ENCODE measurements at regions not wholly inside any gene's neighbourhood (a gene's known extent, or its start where the extent isn't known, plus 50 kb on each side); places are given as distances from the start of the nearest gene placed in this dataset.

DNA sequence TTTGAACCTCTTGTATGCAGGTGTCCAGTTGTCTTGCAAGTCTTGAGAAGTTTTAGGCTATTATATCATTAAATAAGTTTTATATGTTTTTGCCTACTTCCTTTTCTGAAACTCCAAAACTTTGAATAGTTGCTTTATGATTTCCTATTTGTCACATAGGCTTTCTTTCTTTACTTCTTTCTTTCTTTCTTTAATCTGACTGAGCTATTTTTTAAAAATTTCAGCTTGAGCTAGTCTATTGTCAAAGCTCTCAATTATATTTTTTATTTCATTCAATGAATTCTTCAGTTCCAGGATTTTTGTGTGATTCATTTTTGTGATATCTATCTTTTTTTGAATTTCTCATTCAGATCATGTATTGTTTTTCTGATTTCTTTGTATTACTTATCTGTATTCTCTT lies 102.1 kb upstream of the TMEM178A start:
- no TSS peak for BruUV-seq (replicated peaks)
- Histone ChIP-seq H2AFZ (ENCODE audit: low read length) (no peak overlapping the region), H3K36me3 (ENCODE audit: insufficient read depth, low read length) (no peaks in the 10 kb centered on the region), H3K4me2 (ENCODE audit: low read length) (no peak overlapping the region), H3K79me2 (ENCODE audit: insufficient read depth, low read depth, low read length) (no peaks in the 10 kb centered on the region), H3K4me1 (ENCODE audit: insufficient read depth, low read length, poor library complexity, severe bottlenecking) (no peaks in the 10 kb centered on the region), H3K27ac (ENCODE audit: low read depth, low read length, poor library complexity, severe bottlenecking) (no peak overlapping the region), H4K20me1 (ENCODE audit: insufficient read depth, low read length) (no peaks in the 10 kb centered on the region), H3K4me3 (ENCODE audit: low read depth, low read length, poor library complexity, severe bottlenecking) (no peak overlapping the region), H3K9me3 (ENCODE audit: low read length) (no peaks in the 10 kb centered on the region; the same call in 1 of the 2 replicates), H3K9me2 (ENCODE audit: insufficient read depth, low read length) (no peaks in the 10 kb centered on the region)
- no peak for TF ChIP-seq EZH2phosphoT487 (IDR thresholded peaks at IDR 0.05; ENCODE audit: borderline replicate concordance, low read depth, low read length)
- TF ChIP-seq, protein P1, sequence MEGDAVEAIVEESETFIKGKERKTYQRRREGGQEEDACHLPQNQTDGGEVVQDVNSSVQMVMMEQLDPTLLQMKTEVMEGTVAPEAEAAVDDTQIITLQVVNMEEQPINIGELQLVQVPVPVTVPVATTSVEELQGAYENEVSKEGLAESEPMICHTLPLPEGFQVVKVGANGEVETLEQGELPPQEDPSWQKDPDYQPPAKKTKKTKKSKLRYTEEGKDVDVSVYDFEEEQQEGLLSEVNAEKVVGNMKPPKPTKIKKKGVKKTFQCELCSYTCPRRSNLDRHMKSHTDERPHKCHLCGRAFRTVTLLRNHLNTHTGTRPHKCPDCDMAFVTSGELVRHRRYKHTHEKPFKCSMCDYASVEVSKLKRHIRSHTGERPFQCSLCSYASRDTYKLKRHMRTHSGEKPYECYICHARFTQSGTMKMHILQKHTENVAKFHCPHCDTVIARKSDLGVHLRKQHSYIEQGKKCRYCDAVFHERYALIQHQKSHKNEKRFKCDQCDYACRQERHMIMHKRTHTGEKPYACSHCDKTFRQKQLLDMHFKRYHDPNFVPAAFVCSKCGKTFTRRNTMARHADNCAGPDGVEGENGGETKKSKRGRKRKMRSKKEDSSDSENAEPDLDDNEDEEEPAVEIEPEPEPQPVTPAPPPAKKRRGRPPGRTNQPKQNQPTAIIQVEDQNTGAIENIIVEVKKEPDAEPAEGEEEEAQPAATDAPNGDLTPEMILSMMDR (conservative IDR thresholded peaks at IDR 0.05; ENCODE audit: low read length), result no peak
- CTCF ChIA-PET (ENCODE audit: unreplicated experiment), result no interaction called here
- DNase-seq (ENCODE audit: low spot score), result peak; percentile 7
- POLR2A ChIA-PET, result interaction anchor here (0.7 kb wide), 1 partner anchor 150 kb away, joined by 3 read pairs; no protein-coding TSS in a partner anchor
- intact Hi-C loops (cut with micrococcal nuclease; ENCODE audit: unreplicated experiment), result no loop called here

GRCh38 chr2:39567507-39567906 lies 98.2 kb upstream of the TMEM178A start:
- Histone ChIP-seq H3K4me3 (ENCODE audit: low read depth, low read length, poor library complexity, severe bottlenecking) (no peak overlapping the region), H3K36me3 (ENCODE audit: insufficient read depth, low read length) (no peaks in the 10 kb centered on the region), H3K27ac (ENCODE audit: low read depth, low read length, poor library complexity, severe bottlenecking) (no peak overlapping the region), H3K79me2 (ENCODE audit: insufficient read depth, low read depth, low read length) (no peaks in the 10 kb centered on the region), H3K9me3 (ENCODE audit: low read length) (no peaks in the 10 kb centered on the region; the same call in 1 of the 2 replicates), H3K4me2 (ENCODE audit: low read length) (no peak overlapping the region), H3K9me2 (ENCODE audit: insufficient read depth, low read length) (no peaks in the 10 kb centered on the region; the same call in 1 of the 2 replicates), H2AFZ (ENCODE audit: low read length) (no peak overlapping the region), H3K4me1 (ENCODE audit: insufficient read depth, low read length, poor library complexity, severe bottlenecking) (no peaks in the 10 kb centered on the region), H4K20me1 (ENCODE audit: insufficient read depth, low read length) (no peaks in the 10 kb centered on the region)
- DNase-seq (ENCODE audit: low spot score), result no peak
- BruUV-seq (replicated peaks), result no TSS peak
- TF ChIP-seq, protein P1 (conservative IDR thresholded peaks at IDR 0.05; ENCODE audit: low read length), result no peak
- TF ChIP-seq EZH2phosphoT487 (IDR thresholded peaks at IDR 0.05; ENCODE audit: borderline replicate concordance, low read depth, low read length), result no peak
- ChIA-PET POLR2A (interaction anchor here (0.5 kb wide), 2 partner anchors 14 to 196 kb away, joined by 3 to 8 read pairs; no protein-coding TSS in a partner anchor), CTCF (ENCODE audit: unreplicated experiment) (no interaction called here)
- intact Hi-C loops (cut with micrococcal nuclease; ENCODE audit: unreplicated experiment), result no loop called here

DNA sequence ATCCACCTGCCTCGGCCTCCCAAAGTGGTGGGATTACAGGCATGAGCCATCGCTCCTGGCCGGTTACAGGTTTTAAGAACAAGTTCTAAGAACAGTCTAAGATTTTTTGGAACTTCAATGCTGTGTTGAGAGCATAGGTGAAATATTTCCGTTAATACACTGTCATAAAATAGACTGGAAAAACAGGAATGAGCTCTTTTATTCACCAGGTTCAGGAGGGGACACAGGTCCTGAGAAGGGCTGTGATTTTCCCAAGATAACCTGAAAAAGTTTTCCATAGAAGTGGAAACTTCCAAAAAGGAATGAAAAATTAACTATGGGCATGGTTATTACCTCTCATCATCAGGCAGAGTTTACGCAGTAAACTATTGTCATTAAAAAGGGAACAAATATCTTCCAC lies 97.6 kb upstream of the TMEM178A start:
- Histone ChIP-seq H4K20me1 (ENCODE audit: insufficient read depth, low read length) (no peaks in the 10 kb centered on the region), H3K4me3 (ENCODE audit: low read depth, low read length, poor library complexity, severe bottlenecking) (no peak overlapping the region), H3K9me2 (ENCODE audit: insufficient read depth, low read length) (no peaks in the 10 kb centered on the region; the same call in 1 of the 2 replicates), H3K4me2 (ENCODE audit: low read length) (no peak overlapping the region), H3K79me2 (ENCODE audit: insufficient read depth, low read depth, low read length) (no peaks in the 10 kb centered on the region), H3K27ac (ENCODE audit: low read depth, low read length, poor library complexity, severe bottlenecking) (no peak overlapping the region), H3K9me3 (ENCODE audit: low read length) (no peaks in the 10 kb centered on the region; the same call in 1 of the 2 replicates), H3K4me1 (ENCODE audit: insufficient read depth, low read length, poor library complexity, severe bottlenecking) (no peaks in the 10 kb centered on the region), H3K36me3 (ENCODE audit: insufficient read depth, low read length) (no peaks in the 10 kb centered on the region), H2AFZ (ENCODE audit: low read length) (no peak overlapping the region)
- ChIA-PET CTCF (ENCODE audit: unreplicated experiment) (no interaction called here), POLR2A (interaction anchor here (0.5 to 1.0 kb wide), 4 partner anchors 14 to 196 kb away, joined by 3 to 8 read pairs (median 3); no protein-coding TSS in a partner anchor)
- TF ChIP-seq, protein P1 (conservative IDR thresholded peaks at IDR 0.05; ENCODE audit: low read length), result no peak
- TF ChIP-seq EZH2phosphoT487 (IDR thresholded peaks at IDR 0.05; ENCODE audit: borderline replicate concordance, low read depth, low read length), result no peak
- DNase-seq (ENCODE audit: low spot score), result no peak
- intact Hi-C loops (cut with micrococcal nuclease; ENCODE audit: unreplicated experiment), result no loop called here
- BruUV-seq (replicated peaks), result no TSS peak
